ENCODE measurements at regions not wholly inside any gene's neighbourhood (a gene's known extent, or its start where the extent isn't known, plus 50 kb on each side); places are given as distances from the start of the nearest gene placed in this dataset.

DNA sequence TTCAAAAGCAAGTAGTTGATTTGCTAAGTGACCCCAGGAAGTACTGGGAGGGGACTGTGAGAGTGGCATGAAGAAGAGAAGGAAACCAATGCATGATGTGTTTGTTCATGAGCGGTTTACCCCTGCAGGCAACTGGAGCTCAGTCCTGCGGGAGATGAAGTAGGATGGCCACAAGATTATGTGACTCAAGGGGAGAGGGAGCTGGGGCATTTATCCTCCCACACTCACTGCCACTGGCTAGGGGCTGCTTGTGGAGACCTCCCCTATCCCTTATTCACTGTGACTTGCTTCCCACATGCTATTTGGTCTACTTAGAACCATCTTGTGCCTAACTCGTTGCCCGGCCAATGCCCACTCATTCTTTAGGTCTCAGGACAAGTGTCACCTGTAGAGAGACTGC lies 60.6 kb upstream of the TRIO start:
- no peak overlapping the region for H3K4me2 ChIP-seq (ENCODE audit: low read length)
- H3K9ac ChIP-seq = no peak overlapping the region
- no peaks in the 10 kb centered on the region for H3K27me3 ChIP-seq (ENCODE audit: control insufficient read depth, insufficient read depth, low read length)
- H3K9me3 ChIP-seq (ENCODE audit: control insufficient read depth, low read length) = no peaks in the 10 kb centered on the region
- TF ChIP-seq, protein P1, sequence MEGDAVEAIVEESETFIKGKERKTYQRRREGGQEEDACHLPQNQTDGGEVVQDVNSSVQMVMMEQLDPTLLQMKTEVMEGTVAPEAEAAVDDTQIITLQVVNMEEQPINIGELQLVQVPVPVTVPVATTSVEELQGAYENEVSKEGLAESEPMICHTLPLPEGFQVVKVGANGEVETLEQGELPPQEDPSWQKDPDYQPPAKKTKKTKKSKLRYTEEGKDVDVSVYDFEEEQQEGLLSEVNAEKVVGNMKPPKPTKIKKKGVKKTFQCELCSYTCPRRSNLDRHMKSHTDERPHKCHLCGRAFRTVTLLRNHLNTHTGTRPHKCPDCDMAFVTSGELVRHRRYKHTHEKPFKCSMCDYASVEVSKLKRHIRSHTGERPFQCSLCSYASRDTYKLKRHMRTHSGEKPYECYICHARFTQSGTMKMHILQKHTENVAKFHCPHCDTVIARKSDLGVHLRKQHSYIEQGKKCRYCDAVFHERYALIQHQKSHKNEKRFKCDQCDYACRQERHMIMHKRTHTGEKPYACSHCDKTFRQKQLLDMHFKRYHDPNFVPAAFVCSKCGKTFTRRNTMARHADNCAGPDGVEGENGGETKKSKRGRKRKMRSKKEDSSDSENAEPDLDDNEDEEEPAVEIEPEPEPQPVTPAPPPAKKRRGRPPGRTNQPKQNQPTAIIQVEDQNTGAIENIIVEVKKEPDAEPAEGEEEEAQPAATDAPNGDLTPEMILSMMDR (IDR thresholded peaks at IDR 0.05) = no peak
- no peak overlapping the region for H2AFZ ChIP-seq
- H3K27ac ChIP-seq = no peak overlapping the region
- H3K4me3 ChIP-seq (ENCODE audit: low read depth, low read length) = no peak overlapping the region
- no peaks in the 10 kb centered on the region for H3K36me3 ChIP-seq (ENCODE audit: control insufficient read depth, insufficient read depth, low read length)
- H3K4me1 ChIP-seq = no peaks in the 10 kb centered on the region
- H3K79me2 ChIP-seq = no peaks in the 10 kb centered on the region

DNA sequence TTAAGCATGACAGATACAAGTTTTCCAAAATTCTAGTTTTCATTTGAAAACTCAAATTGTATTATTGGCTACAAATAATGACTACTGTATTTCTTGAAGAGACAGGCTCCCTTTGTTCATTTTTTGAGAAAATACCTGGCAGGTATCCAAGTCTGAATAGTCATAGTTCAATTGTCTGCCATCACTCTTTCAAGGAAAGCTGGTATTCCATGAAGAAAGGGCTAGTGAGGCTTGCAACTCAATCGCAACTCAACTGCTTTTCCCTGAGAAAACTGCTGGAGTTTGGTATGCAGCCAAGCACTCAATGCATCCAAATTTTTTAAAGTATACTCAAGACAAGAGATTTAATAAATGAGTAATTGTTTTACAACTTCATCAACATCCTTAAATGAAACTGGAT lies 61.4 kb upstream of the TRIO start:
- no peak overlapping the region for H3K4me2 ChIP-seq (ENCODE audit: low read length)
- H3K9ac ChIP-seq = no peak overlapping the region
- no peaks in the 10 kb centered on the region for H3K79me2 ChIP-seq
- no peaks in the 10 kb centered on the region for H3K9me3 ChIP-seq (ENCODE audit: control insufficient read depth, low read length)
- H3K36me3 ChIP-seq (ENCODE audit: control insufficient read depth, insufficient read depth, low read length) = no peaks in the 10 kb centered on the region
- no peaks in the 10 kb centered on the region for H3K27me3 ChIP-seq (ENCODE audit: control insufficient read depth, insufficient read depth, low read length)
- H2AFZ ChIP-seq = no peak overlapping the region
- TF ChIP-seq, protein P1 (IDR thresholded peaks at IDR 0.05) = no peak
- no peak overlapping the region for H3K4me3 ChIP-seq (ENCODE audit: low read depth, low read length)
- H3K27ac ChIP-seq = no peak overlapping the region
- no peaks in the 10 kb centered on the region for H3K4me1 ChIP-seq

DNA sequence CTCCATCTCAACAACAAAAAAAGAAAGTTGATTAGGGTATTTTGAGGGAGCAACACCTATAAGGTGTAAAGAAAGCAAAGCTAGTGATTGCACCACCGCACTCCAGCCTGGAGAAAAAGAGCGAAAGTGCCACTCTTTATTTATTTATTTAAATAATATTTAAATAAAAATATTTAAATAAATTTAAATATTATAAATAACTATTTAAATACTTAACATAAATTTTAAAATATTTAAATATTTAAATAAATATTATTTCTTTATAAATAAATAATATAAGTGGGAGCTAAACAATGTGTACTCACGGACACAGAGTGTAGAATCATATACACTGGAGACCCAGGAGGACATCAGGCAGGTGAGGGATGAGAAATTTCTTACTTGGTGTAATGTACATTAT lies 64.4 kb upstream of the TRIO start:
- no peak overlapping the region for H3K9ac ChIP-seq
- no peaks in the 10 kb centered on the region for H3K4me1 ChIP-seq
- H2AFZ ChIP-seq = no peak overlapping the region
- no peaks in the 10 kb centered on the region for H3K79me2 ChIP-seq
- H3K4me3 ChIP-seq (ENCODE audit: low read depth, low read length) = no peak overlapping the region
- no peak overlapping the region for H3K27ac ChIP-seq
- TF ChIP-seq, protein P1 (IDR thresholded peaks at IDR 0.05) = no peak
- no peaks in the 10 kb centered on the region for H3K9me3 ChIP-seq (ENCODE audit: control insufficient read depth, low read length)
- H3K27me3 ChIP-seq (ENCODE audit: control insufficient read depth, insufficient read depth, low read length) = no peaks in the 10 kb centered on the region
- H3K4me2 ChIP-seq (ENCODE audit: low read length) = no peak overlapping the region
- no peaks in the 10 kb centered on the region for H3K36me3 ChIP-seq (ENCODE audit: control insufficient read depth, insufficient read depth, low read length)

DNA sequence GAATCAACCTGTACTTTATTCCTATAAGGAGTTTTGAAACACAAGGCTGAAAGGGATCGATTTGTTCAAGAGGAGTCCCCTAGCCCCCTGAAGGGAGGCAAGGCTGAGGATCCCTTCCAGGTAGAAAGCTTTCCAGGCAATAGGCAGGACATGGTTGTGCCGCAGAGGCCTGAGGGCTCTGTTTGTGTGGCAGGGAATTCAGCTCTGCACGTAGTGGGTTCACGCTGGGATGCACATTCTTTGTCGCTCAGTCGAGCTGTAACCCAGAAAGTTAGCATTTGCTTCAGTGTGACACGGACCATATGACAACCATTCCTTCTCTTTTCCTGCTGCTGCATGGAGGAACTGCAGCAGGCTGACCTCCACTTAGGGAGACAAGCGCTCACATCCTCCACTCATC lies 65.6 kb upstream of the TRIO start:
- no peak overlapping the region for H3K9ac ChIP-seq
- H3K36me3 ChIP-seq (ENCODE audit: control insufficient read depth, insufficient read depth, low read length) = no peaks in the 10 kb centered on the region
- no peaks in the 10 kb centered on the region for H3K27me3 ChIP-seq (ENCODE audit: control insufficient read depth, insufficient read depth, low read length)
- no peak overlapping the region for H3K4me3 ChIP-seq (ENCODE audit: low read depth, low read length)
- TF ChIP-seq, protein P1 (IDR thresholded peaks at IDR 0.05) = no peak
- no peaks in the 10 kb centered on the region for H3K9me3 ChIP-seq (ENCODE audit: control insufficient read depth, low read length)
- no peaks in the 10 kb centered on the region for H3K4me1 ChIP-seq
- no peak overlapping the region for H3K27ac ChIP-seq
- no peak overlapping the region for H2AFZ ChIP-seq
- no peaks in the 10 kb centered on the region for H3K79me2 ChIP-seq
- H3K4me2 ChIP-seq (ENCODE audit: low read length) = no peak overlapping the region

DNA sequence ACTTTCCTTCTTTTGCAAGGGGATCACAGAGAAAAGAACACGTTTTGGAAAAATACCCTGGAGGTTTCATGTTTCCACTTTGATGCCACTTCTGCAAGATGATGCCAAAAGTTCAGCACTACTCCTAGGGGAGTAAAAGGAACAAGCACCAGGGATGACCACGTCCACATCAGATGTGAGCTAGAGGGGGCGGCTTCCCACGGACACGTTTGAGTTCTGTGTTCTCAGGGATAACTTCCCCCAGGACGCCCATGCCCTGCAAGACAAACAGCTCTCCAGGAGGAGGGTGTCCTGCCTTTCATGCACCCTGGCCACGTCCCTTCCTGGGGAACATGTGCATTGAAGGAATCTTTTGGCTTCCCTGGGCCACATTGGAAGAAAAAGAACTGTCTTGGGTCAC lies 66.6 kb upstream of the TRIO start:
- Histone ChIP-seq H3K9ac (no peak overlapping the region), H3K9me3 (ENCODE audit: control insufficient read depth, low read length) (no peaks in the 10 kb centered on the region), H3K4me3 (ENCODE audit: low read depth, low read length) (no peak overlapping the region), H3K79me2 (no peaks in the 10 kb centered on the region), H2AFZ (no peak overlapping the region), H3K36me3 (ENCODE audit: control insufficient read depth, insufficient read depth, low read length) (no peaks in the 10 kb centered on the region), H3K4me2 (ENCODE audit: low read length) (no peak overlapping the region), H3K27ac (no peak overlapping the region), H3K27me3 (ENCODE audit: control insufficient read depth, insufficient read depth, low read length) (no peaks in the 10 kb centered on the region), H3K4me1 (no peaks in the 10 kb centered on the region)
- TF ChIP-seq, protein P1 (IDR thresholded peaks at IDR 0.05) = no peak
